ENCODE measurements at regions not wholly inside any gene's neighbourhood (a gene's known extent, or its start where the extent isn't known, plus 50 kb on each side); places are given as distances from the start of the nearest gene placed in this dataset.

DNA sequence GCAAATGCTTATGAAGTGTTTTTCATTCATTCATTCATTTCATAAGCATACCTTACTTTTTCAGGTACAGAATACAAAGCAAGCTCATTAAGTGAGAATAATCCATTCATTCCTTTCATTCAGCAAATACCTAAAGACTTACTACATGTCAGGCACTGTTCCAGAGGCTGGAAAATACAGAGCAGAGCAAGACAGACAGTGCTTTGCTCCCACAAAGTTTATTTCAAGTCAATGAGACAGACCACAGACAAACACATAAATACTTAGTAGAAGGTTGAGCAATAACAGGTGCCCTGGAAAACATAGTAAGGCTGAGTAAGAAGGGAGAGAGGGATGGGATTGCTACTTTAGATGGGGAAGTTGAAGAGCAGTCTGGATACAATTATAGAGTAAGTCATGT, 309.8 kb downstream of the C1D start:
- ATAC-seq = no peak
- no peaks in the 10 kb centered on the region for H3K9me3 ChIP-seq (ENCODE audit: low read length)

More for the DNA sequence above, 309.8 kb downstream of the C1D start:
- no peak overlapping the region for H3K9ac ChIP-seq (ENCODE audit: insufficient read depth, low read depth, low read length)
- H3K27me3 ChIP-seq (ENCODE audit: control insufficient read depth in 1 of 2, insufficient read depth in 2 of 2, low read length in 2 of 2) = no peaks in the 10 kb centered on the region
- intact Hi-C loops (cut with micrococcal nuclease; ENCODE audit: unreplicated experiment) (no loop called here), in situ Hi-C loops (cut with HindIII; ENCODE audit: extremely low pct_ligation_motif_present, low pct_unique_long_range_greater_than_20kb) (no loop called here)
- ChIA-PET CTCF (ENCODE audit: low intra/inter-chr PET ratio, low total read pairs) (no interaction called here), POLR2A (no interaction called here)
- no peaks in the 10 kb centered on the region for H3K36me3 ChIP-seq (replicated peaks in 1 of 2; ENCODE audit: control insufficient read depth in 1 of 2, insufficient read depth in 2 of 2, low read length in 2 of 2)
- no peaks in the 10 kb centered on the region for H3K4me1 ChIP-seq (ENCODE audit: insufficient read depth, low read length)
- no peaks in the 10 kb centered on the region for H3K79me2 ChIP-seq (ENCODE audit: insufficient read depth, low read length)
- DNase-seq (ENCODE audit: low spot score) (no peak), FAIRE-seq (no peak)
- no peak overlapping the region for H2AFZ ChIP-seq (ENCODE audit: low read length)
- no peaks in the 10 kb centered on the region for H4K20me1 ChIP-seq (ENCODE audit: insufficient read depth, low read length)
- H3K4me3 ChIP-seq (replicated peaks in 1 of 3; ENCODE audit: insufficient read depth in 1 of 3, low read depth in 2 of 3, low read length in 3 of 3) = no peak overlapping the region
- H3K27ac ChIP-seq (ENCODE audit: extremely low read length, insufficient read depth, low read length) = no peak overlapping the region
- TF ChIP-seq ZNF781 (CRISPR knock-in tag; IDR thresholded peaks at IDR 0.05; ENCODE audit: borderline replicate concordance, not compliant biosample characterization) = no peak
- TF ChIP-seq GTF3A (CRISPR knock-in tag; conservative IDR thresholded peaks at IDR 0.05) = no peak
- no peak for TF ChIP-seq ZNF790 (CRISPR knock-in tag; IDR thresholded peaks at IDR 0.05; ENCODE audit: borderline replicate concordance)
- no peak for TF ChIP-seq ZEB1 (IDR thresholded peaks at IDR 0.05; ENCODE audit: insufficient replicate concordance, low read depth)
- TF ChIP-seq ATM (IDR thresholded peaks at IDR 0.05; ENCODE audit: borderline replicate concordance) = no peak
- TF ChIP-seq, protein P1, sequence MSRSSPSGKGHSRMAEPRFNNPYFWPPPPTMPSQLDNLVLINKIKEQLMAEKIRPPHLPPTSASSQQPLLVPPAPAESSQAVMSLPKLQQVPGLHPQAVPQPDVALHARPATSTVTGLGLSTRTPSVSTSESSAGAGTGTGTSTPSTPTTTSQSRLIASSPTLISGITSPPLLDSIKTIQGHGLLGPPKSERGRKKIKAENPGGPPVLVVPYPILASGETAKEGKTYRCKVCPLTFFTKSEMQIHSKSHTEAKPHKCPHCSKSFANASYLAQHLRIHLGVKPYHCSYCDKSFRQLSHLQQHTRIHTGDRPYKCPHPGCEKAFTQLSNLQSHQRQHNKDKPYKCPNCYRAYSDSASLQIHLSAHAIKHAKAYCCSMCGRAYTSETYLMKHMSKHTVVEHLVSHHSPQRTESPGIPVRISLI (CRISPR knock-in tag; IDR thresholded peaks at IDR 0.05; ENCODE audit: borderline replicate concordance) = no peak
- TF ChIP-seq ZNF382 (CRISPR knock-in tag; IDR thresholded peaks at IDR 0.05; ENCODE audit: borderline replicate concordance) = no peak
- TF ChIP-seq, protein P2, sequence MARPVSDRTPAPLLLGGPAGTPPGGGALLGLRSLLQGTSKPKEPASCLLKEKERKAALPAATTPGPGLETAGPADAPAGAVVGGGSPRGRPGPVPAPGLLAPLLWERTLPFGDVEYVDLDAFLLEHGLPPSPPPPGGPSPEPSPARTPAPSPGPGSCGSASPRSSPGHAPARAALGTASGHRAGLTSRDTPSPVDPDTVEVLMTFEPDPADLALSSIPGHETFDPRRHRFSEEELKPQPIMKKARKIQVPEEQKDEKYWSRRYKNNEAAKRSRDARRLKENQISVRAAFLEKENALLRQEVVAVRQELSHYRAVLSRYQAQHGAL (CRISPR knock-in tag; IDR thresholded peaks at IDR 0.05; ENCODE audit: not compliant biosample characterization) = no peak
- TF ChIP-seq, protein P3, sequence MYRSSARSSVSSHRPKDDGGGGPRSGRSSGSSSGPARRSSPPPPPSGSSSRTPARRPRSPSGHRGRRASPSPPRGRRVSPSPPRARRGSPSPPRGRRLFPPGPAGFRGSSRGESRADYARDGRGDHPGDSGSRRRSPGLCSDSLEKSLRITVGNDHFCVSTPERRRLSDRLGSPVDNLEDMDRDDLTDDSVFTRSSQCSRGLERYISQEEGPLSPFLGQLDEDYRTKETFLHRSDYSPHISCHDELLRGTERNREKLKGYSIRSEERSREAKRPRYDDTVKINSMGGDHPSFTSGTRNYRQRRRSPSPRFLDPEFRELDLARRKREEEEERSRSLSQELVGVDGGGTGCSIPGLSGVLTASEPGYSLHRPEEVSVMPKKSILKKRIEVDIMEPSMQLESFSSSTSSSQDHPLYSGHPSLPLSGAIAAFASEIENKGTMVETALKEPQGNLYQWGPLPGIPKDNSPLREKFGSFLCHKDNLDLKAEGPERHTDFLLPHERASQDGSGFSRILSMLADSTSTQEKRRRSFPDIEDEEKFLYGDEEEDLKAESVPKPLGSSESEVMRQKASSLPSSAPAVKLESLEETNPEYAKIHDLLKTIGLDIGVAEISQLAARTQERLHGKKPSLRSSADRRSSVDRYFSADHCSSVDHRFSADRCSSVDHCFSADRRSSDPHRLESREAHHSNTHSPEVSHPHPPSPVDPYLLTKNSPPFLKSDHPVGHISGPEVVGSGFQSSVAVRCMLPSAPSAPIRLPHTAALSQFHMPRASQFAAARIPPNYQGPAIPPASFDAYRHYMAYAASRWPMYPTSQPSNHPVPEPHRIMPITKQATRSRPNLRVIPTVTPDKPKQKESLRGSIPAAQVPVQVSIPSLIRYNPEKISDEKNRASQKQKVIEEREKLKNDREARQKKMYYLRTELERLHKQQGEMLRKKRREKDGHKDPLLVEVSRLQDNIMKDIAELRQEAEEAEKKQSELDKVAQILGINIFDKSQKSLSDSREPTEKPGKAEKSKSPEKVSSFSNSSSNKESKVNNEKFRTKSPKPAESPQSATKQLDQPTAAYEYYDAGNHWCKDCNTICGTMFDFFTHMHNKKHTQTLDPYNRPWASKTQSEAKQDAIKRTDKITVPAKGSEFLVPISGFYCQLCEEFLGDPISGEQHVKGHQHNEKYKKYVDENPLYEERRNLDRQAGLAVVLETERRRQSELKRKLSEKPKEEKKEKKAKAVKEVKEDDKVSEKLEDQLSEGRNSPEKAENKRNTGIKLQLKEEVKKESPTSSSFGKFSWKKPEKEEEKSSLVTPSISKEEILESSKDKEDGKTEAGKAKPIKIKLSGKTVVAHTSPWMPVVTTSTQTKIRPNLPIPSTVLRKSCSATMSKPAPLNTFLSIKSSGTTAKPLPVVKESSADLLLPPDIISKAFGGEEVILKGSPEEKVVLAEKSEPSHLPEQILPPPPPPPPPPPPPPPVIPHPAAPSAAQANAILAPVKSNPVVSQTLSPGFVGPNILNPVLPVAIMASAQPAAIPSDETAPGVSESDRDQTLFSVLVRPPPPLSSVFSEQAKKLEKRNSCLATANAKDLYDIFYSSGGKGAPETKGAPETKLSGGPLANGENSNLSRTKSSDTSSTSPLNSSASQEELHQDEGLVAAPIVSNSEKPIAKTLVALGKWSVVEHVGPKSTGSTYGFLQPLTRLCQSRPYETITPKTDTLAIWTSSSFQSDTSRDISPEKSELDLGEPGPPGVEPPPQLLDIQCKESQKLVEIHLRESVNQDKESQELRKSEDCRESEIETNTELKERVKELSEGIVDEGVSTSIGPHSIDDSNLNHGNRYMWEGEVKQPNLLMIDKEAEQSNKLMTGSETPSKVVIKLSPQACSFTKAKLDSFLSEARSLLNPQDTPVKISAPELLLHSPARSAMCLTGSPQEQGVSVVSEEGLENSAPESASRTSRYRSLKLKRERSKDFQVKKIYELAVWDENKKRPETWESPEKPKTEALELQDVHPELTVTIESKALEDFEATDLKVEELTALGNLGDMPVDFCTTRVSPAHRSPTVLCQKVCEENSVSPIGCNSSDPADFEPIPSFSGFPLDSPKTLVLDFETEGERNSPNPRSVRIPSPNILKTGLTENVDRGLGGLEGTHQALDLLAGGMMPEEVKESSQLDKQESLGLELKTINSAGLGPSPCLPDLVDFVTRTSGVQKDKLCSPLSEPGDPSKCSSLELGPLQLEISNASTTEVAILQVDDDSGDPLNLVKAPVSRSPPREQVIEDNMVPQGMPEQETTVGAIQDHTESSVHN (CRISPR knock-in tag; IDR thresholded peaks at IDR 0.05) = no peak
- no peak for TF ChIP-seq KLF6 (CRISPR knock-in tag; IDR thresholded peaks at IDR 0.05)
- no peak for TF ChIP-seq HHEX (CRISPR knock-in tag; IDR thresholded peaks at IDR 0.05)
- no TSS peak for BruUV-seq (replicated peaks)
- H3K4me2 ChIP-seq (ENCODE audit: low read depth, low read length) = no peak overlapping the region
